NCI-H2081 (cell line): ENCODE measurements at regions not wholly inside any gene's neighbourhood (a gene's known extent, or its start where the extent isn't known, plus 50 kb on each side); places are given as distances from the start of the nearest gene placed in this dataset.

Experiments
- DNase-seq, 2 experiments: peaks; one replicate each; lab custom pipeline; 2025; lab: John Stamatoyannopoulos, UW

DNA sequence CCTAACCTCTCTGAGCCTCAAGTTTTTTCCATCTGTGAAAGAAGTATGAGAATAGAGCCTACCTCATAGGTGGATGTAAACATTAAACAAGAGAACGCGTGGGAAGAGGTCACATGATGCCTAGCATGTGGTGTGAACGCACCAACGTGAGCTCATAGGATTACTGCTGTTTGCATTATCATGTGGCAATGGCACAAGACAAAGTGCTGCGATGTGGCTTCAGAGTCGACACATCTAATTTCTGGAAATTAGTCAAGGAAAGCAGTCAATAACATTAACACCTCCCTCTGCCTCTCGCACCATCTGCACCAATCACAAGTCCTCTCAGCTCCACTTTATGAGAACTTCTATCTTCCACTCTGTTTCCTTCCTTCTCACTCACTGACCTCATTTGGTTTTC, 489.7 kb downstream of the COG6 start:
- no peak for DNase-seq

DNA sequence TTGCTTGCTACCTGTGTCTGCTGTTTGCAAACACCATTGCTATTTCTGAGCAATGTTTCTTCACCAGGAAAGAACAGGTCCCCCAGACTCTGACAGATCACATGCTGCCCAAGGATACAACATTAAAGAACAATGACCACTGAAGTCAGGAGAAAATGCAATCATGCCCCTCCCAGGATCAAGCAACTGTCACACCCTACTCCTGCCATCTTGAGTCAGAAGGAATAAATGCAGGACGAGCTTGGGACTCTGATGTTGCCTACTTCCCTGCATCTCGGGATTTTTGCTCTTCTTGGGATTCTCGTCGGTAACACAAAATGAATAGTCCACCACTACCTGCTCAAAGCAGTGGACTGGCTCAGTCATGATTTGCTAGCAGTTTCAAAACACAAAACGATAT, 490.6 kb downstream of the COG6 start:
- DNase-seq: no peak

GRCh38 chr13:40146611-40147117, 491.2 kb downstream of the COG6 start:
- DNase-seq: no peak

GRCh38 chr13:40148101-40148500, 492.6 kb downstream of the COG6 start:
- DNase-seq: no peak

- no peak for DNase-seq
Observed at GRCh38 chr13:40148742-40149141, 493.3 kb downstream of the COG6 start.

- no peak for DNase-seq
Observed at GRCh38 chr13:40149611-40150274, 494.3 kb downstream of the COG6 start.

DNA sequence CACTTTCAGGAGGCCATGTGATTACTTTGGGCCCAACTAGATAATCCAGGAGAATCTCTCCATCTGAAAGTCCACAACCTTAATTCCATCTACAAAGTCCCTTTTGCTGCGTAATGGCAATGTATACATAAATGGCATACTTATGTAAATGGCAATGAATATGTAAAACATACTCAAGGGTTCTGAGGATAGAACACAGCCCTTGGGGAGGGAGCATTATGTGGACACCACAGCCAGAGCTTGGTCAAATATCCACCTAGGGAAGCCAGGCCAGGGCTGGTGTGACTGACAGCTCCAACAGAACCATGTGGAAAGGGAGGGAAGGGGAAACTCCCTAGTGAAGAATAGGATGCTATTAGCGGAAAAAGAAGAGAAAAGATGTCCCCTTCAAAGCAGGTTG, 496.2 kb downstream of the COG6 start:
- no peak for DNase-seq

DNA sequence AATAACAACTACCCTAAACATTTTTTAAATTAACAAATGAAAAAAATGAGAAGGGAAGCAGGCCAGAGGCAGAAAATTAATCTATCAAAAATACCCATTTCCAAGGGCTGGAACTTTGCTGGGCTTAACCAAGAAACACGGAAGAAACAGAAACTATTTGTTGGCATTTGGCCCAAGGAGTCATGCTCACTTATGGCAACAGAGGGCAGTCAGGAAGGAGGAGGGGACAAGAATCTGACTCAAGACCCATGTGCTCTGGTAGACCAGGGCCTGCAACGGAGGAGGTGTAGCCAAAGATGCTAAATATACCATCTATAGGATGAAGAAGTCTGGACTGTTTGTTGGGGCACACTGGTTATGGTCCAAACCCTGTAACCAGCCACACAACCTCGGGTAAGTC, 496.7 kb downstream of the COG6 start:
- no peak for DNase-seq

- no peak for DNase-seq
Observed at GRCh38 chr13:40152922-40153321, 497.5 kb downstream of the COG6 start.

GRCh38 chr13:40153516-40153915, 498.1 kb downstream of the COG6 start:
- no peak for DNase-seq

DNA sequence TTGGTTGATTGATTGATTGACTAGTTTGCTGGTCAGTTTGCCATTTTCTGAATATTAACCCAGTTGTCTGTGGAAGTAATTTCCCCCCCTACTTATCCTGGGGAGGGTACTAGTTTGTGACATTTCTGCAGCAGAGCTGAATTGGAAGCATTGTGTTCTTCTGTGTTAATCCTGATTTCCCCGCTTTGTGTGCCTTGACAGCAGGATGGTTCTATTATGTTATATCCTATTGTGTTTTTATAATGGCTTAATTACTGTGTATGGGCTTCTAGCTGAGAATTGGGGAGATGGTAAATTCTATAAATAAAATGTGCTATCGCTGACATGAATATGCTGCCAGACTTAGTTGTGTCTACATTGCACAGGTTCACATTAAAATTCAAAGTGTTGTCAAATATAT, 499.7 kb downstream of the COG6 start:
- DNase-seq: no peak

- no peak for DNase-seq
Observed at GRCh38 chr13:40158218-40158617, 502.8 kb downstream of the COG6 start.

- DNase-seq: no peak
Observed at GRCh38 chr13:40158757-40159156, 503.3 kb downstream of the COG6 start.

- DNase-seq: no peak
Observed at GRCh38 chr13:40159736-40160135, 504.3 kb downstream of the COG6 start.

DNA sequence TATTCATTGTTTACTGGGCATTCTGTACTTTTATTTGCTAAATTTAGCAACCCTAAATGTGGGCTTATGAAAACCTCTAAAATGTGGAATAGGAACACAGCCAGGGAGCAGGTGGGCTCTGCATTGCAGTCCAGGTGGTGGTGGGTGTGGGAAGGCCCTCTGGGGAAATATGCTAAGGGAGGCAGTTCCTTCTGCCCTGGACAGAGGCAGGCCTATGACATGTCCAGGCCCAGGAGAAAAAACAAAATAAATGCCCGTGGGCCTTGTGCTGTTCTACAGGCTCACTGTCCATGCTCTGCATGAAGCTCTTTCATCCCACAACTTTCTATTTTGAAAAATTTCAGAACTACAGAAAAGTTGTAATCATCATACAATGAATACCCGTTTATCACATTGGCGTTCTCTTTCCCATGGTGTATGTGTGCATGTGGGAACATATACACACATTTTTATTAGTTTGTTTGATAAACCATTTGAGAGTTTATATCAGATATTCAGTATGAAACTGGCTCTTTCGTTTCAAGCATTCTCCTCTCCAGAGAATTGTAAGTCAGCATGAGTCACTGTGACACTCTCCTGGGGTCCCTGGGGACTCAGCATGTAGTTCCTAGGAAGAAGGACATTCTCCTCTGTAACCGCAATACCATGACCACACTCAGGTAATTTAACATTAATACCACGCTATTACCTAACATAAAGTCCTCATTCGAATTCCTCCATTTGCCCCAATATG, 505.3 kb downstream of the COG6 start:
- no peak for DNase-seq

DNA sequence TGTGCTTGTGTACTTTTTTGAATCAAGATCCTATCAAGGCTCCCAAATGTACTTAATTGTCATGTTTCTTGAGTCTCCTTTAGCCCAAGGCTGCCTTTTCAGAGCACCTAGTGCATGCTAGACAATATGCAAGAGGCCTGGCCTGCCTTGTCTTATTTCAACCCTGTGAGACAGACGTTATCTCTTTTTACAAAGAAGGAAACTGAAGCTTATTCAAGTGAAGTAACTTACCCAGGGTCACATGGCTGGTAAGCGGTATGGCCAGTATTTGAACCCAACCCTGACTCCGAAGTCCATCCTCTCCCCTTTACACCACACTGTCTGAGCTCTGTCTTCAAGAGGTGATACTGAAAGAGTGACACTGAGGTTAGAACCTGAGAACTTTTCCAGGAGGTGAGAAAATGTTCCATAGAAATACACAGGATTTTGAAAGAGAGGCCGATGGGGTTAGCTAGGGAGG, 505.1 kb downstream of the FOXO1 start:
- no peak for DNase-seq

DNA sequence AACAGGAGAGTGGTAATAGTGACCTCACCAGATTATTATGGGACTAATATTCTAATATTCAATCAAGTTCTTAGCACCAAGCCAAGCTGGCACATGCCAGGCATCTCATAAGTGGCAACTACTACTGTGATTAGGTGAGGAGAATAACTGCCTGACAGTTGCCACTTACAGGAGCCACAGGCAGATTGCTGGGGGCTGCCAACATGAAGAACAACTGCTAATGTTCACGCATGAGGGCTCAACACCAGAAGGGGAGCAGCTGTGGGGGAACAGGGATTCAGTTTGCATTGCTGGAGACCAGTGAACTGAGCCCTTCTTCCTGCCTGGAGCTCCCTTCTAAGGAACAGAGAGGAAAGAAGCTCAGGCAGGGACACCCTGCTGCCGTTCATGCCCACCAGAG, 504.5 kb downstream of the FOXO1 start:
- no peak for DNase-seq

DNA sequence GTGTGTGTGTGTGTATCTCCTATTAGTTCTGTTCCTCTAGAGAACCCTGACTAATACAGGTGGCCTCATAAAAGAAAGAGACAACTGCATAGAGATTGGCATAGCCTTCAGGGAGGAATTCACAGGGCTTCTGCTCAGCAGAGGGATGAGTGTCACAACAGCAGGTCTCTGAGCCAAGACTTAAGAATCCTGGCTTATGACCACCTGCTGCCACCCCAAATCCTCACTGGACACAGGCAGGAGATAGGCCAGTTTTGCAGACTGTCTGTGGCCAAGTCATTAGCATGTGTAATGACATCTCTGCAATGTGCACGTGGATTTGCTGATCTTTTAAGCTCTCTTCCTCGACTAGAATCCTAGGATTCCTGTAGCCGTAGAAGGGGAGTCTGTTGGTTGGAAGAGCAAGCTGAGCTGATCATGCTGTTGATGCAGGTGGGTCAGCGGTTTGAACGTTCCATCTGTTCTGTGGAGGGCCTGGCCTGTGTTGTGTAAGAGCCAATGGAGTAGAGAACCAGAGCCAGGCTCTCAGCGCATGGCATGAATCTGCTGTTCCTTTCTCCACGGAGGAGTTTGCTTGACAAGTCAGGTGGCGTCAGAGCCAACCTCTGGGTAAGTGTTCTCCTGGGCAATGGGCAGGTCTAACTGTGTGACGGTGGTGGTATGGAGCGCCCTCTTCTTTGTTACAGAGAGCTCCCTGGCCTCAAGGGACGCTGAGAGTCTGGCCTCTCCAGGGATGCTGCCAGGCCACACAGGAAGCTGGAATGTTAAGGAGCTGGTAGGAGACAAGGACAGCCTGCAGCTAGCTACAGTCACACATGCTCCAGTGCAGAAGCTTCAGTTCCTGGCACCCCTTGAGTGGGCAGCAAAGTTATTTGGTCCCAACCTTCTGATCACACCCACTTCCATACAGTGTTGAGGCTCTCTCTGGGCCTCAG, 503.1 kb downstream of the FOXO1 start:
- no peak for DNase-seq

DNA sequence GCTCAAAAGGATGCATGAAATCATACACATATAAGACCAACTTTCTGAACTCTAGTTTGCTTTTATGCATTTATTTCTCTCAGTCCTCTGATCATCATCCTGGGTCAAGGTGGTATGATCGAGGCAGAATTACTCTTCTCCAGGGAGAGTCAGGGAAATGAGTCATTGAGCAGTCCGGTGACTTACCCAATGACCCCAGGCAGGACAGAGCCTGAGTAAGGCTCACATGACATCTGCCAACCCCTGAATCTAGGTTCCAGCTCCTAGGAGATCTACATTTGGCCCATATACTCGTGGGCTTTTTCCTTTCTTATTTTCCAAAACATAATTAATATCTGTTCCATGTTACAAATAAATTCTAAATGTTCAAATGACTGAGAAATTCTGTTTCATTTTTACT, 502.3 kb downstream of the FOXO1 start:
- no peak for DNase-seq

DNA sequence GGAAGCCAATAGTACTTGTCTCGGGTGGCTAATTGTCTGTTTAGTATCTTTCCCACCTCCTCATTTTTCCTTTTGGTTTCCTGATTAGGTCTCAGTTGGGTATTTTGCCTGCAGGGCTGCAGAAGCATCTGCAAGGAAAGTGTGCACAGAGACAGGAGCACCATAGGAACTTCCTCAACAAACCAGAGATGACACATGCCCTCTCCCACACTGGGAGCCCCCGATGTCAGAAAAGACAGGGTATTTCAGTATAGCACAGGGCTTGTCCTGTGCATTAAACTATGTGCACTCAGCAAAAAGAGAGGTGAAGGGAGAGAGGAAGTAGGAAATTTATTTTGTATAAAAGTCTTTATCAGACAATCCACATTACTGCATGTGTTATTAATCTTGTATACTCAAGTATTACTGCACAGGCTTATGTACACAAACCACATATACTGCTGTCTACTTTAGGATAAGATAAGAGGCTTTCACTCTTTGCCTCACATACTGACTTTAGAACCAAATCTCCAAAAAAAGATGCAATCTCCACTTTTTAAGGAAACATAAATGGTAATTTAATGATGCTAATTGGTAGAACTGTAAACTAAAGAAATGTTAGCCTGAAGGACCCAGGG, 501.0 kb downstream of the FOXO1 start:
- DNase-seq: no peak

DNA sequence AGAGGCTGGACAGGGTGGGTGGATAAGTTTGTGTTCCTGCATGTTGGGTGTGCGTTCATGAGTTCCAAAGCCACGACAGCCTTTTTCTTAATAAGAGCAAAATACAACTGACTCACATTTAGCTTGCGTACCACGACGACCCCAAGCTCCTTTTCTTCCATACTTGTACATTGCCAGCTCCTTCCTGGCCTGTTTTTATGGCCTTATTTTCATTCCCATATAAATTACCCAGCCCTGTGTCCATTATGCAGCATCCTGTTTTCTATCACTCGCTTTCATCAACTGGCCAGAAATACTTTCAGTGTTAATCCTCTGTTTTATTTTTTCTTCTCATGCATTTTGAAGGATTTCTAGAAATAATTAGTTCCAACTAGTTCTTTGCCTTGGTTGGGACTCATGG, 499.1 kb downstream of the FOXO1 start:
- DNase-seq: no peak
